WERI-Rb-1 (cell line): ENCODE measurements at regions not wholly inside any gene's neighbourhood (a gene's known extent, or its start where the extent isn't known, plus 50 kb on each side); places are given as distances from the start of the nearest gene placed in this dataset.

Experiments
- DNase-seq: peaks from one replicate; pipeline ENCODE4 v3.0.0-alpha.2; 2020
- H3K27ac ChIP-seq: fragments of 250-450 bp; sonication (Bioruptor Pico); 2 replicates; pipeline ENCODE4 v1.5.1; 2020; ENCODE audit warnings: mild to moderate bottlenecking, moderate library complexity
- H3K27me3 ChIP-seq: fragments of 250-450 bp; sonication (Bioruptor Pico); 2 replicates; pipeline ENCODE4 v1.5.1; 2021; ENCODE audit warnings: mild to moderate bottlenecking, low read depth, moderate library complexity; ENCODE audit not compliant: insufficient read depth, severe bottlenecking
- H3K36me3 ChIP-seq: fragments of 250-450 bp; sonication (Bioruptor Pico); 2 replicates; pipeline ENCODE4 v1.5.1; 2020; ENCODE audit warnings: mild to moderate bottlenecking, moderate library complexity
- H3K4me3 ChIP-seq: 2 replicates; pipeline ENCODE4 v1.5.1; 2011; ENCODE audit warnings: low read depth, mild to moderate bottlenecking, control low read depth, low read length
- H3K9me3 ChIP-seq: fragments of 250-450 bp; sonication (Bioruptor Pico); 2 replicates; pipeline ENCODE4 v1.5.1; 2021; ENCODE audit warnings: mild to moderate bottlenecking, moderate library complexity; ENCODE audit not compliant: severe bottlenecking
- TF ChIP-seq, protein P1 (sequence below): IDR thresholded peaks from 2 replicates; pipeline ENCODE4 v1.5.1; 2011; ENCODE audit warnings: low read depth, mild to moderate bottlenecking, control low read depth, inconsistent platforms, low read length

DNA sequence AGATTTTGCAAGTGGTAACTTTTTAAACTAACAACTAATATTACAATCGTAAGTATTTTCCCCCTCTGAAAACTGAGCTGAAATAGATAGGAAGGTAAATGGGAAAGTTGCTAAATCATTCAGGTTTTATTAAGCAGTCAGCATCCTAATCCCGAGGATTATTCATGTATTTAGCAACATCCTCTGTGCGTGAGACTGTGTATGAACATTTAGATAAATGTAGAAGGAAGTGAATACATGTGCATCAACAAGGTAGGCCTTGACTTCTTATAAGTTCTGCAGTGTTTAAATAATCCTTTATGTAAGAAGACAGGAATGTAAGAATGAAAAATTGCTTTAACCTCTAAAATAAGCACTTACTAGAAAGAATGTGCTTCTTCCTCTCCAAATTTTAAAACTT is 745.9 kb upstream of the TENM4 start:
- no peak for DNase-seq
- Histone ChIP-seq H3K36me3 (no peaks in the 10 kb centered on the region), H3K27me3 (peaks cover 55% of the 10 kb centered on the region), H3K27ac (no peak overlapping the region), H3K9me3 (no peaks in the 10 kb centered on the region), H3K4me3 (no peak overlapping the region)
- TF ChIP-seq, protein P1, sequence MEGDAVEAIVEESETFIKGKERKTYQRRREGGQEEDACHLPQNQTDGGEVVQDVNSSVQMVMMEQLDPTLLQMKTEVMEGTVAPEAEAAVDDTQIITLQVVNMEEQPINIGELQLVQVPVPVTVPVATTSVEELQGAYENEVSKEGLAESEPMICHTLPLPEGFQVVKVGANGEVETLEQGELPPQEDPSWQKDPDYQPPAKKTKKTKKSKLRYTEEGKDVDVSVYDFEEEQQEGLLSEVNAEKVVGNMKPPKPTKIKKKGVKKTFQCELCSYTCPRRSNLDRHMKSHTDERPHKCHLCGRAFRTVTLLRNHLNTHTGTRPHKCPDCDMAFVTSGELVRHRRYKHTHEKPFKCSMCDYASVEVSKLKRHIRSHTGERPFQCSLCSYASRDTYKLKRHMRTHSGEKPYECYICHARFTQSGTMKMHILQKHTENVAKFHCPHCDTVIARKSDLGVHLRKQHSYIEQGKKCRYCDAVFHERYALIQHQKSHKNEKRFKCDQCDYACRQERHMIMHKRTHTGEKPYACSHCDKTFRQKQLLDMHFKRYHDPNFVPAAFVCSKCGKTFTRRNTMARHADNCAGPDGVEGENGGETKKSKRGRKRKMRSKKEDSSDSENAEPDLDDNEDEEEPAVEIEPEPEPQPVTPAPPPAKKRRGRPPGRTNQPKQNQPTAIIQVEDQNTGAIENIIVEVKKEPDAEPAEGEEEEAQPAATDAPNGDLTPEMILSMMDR, result no peak

DNA sequence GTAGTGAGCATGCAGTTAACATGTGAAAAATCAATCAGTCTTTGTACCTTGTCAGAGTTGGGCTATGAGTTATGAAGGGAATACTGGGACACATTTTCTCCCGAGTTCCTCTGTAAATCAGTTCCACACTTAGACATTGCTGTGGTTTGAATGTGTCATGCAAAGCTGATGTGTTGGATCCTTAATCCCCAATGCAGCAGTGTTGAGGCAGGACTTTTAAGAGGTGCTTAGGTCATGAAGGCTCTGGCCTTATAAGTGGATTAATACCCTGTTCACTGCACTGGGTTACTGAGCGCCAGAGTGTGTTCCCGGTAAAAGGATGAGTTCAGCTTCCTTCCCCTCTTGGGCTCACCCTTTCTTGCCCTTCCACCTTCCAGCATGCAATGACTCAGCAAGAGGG is 742.1 kb upstream of the TENM4 start:
- Histone ChIP-seq H3K4me3 (no peak overlapping the region), H3K36me3 (no peaks in the 10 kb centered on the region), H3K9me3 (no peaks in the 10 kb centered on the region), H3K27ac (no peak overlapping the region), H3K27me3 (peaks cover 37% of the 10 kb centered on the region)
- TF ChIP-seq, protein P1, result no peak
- DNase-seq, result no peak

DNA sequence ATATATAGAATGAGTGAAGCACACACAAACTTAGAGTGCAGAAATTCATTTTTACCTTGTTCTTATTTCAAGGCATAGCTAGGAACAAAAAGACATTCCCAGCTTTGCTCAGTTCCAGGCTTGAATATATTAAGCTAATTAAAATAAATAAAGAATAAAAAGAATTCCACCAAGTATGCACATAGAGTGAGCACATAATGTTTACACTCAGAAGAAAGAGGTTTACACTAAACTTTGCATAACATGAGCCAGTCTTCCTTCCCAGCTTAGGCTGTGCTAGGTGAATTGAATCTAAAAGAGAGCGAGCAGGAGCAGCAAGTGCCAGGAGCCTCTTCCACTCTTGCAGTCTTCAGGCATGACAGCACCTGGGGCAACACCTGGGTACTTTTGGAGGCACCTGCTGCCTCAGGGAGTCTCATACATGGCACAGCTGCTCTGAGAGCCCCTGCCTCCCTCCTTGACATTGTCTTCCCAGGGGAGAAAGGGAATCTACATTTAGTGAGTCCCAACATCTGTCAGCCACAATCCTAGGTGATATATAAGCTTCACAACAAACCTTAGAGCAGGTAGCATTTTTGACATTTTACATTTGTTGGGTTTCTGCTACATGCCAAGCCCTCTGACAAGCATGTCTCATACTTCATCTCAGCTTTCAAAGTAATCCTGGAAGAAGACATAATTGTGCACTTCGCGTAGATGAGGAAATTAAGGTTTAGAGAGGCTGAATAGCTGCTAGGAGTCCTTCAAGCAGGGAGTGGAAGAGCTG is 732.7 kb upstream of the TENM4 start:
- H3K36me3 ChIP-seq, result no peaks in the 10 kb centered on the region
- TF ChIP-seq, protein P1, result no peak
- H3K27ac ChIP-seq, result no peak overlapping the region
- DNase-seq, result no peak
- no peak overlapping the region for H3K4me3 ChIP-seq
- no peaks in the 10 kb centered on the region for H3K9me3 ChIP-seq
- peaks cover 28% of the 10 kb centered on the region for H3K27me3 ChIP-seq

DNA sequence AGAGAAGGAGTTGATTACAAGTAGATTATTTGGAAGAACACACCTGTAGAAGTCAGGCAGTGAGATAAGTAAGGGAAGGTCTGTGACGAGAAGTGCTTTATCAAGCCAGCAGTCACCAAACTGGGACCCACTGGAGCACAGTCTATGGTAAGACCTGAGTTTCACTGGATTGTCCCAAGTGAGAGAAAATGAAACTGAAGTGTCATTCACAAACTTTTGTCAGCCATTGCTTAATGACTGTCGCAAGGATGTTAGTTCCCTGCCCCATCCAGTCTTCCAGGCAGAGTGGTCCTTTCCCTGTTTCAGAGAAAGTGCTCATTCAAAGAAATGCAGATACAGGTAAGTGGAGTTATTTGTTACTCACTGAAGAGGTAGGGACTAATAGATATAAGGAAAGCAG is 728.0 kb upstream of the TENM4 start:
- no peaks in the 10 kb centered on the region for H3K9me3 ChIP-seq
- no peaks in the 10 kb centered on the region for H3K36me3 ChIP-seq
- no peak for DNase-seq
- H3K27me3 ChIP-seq, result peaks cover 50% of the 10 kb centered on the region
- H3K27ac ChIP-seq, result no peak overlapping the region
- TF ChIP-seq, protein P1, result no peak
- no peak overlapping the region for H3K4me3 ChIP-seq

DNA sequence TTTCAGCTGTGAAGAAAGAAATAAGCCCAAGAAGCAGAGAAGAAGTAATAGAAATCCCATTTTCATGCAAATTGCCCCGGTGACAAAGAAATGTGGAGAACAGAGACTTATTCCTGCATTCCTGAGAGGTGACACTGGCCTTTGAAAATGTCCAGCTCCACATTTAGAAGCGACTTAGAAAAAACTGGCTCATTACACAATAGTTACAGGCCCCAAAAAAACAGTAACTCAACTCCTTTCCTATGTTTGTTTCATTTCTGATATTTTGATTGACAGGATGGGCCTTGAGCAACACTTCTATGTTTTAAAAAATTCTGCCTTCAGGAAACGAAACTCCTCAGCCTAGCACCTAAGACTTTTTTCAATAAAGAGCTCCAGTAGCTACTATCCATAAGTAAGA is 726.9 kb upstream of the TENM4 start:
- H3K4me3 ChIP-seq, result no peak overlapping the region
- peaks cover 53% of the 10 kb centered on the region for H3K27me3 ChIP-seq
- TF ChIP-seq, protein P1, result no peak
- no peak overlapping the region for H3K27ac ChIP-seq
- no peaks in the 10 kb centered on the region for H3K9me3 ChIP-seq
- DNase-seq, result no peak
- H3K36me3 ChIP-seq, result no peaks in the 10 kb centered on the region

DNA sequence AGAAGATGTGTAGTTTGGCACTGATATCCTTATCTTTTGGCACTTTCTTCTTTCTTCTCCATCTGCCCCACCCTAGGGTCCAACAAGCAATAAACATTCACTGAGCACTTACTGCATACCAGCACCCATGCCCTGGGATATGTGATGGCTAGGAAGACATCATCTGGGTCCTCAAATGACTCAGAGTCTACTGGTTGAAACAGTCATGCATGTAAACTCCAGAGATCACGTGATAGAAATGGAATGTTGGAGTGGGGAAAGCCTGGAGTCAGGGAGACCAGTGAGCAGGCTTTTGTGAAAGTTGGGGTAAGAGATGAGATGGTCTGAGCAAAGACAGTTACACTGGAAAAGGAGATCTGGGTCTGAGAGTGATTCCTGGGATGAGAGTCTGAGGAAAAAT is 724.9 kb upstream of the TENM4 start:
- H3K27ac ChIP-seq, result no peak overlapping the region
- no peaks in the 10 kb centered on the region for H3K9me3 ChIP-seq
- H3K27me3 ChIP-seq, result peaks cover 55% of the 10 kb centered on the region
- no peaks in the 10 kb centered on the region for H3K36me3 ChIP-seq
- H3K4me3 ChIP-seq, result no peak overlapping the region
- TF ChIP-seq, protein P1, result no peak
- no peak for DNase-seq
